ENCODE measurements at regions not wholly inside any gene's neighbourhood (a gene's known extent, or its start where the extent isn't known, plus 50 kb on each side); places are given as distances from the start of the nearest gene placed in this dataset.

DNA sequence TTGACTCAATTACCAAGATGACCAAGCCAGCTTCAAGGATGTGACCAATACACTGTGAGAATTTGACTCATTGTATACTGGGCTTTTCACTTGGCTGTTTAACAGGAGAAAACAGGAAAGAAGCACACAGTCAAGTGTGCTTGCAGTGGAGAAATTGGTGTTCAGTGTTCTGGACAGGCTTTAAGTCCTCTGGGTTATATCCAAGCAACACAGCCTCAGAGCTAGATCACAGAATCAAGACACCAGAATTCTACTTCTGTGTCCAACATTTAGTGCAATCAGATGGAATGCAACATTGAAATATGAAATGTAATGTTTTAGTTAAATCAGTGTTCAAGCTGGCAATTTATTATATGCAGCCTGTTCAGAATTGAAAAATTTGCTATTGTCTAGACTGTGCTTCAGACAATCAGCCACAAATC is 694.4 kb downstream of the LTN1 start:
- TF ChIP-seq EZH2 (IDR thresholded peaks at IDR 0.05; ENCODE audit: low read length), result no peak
- TF ChIP-seq, protein P1, sequence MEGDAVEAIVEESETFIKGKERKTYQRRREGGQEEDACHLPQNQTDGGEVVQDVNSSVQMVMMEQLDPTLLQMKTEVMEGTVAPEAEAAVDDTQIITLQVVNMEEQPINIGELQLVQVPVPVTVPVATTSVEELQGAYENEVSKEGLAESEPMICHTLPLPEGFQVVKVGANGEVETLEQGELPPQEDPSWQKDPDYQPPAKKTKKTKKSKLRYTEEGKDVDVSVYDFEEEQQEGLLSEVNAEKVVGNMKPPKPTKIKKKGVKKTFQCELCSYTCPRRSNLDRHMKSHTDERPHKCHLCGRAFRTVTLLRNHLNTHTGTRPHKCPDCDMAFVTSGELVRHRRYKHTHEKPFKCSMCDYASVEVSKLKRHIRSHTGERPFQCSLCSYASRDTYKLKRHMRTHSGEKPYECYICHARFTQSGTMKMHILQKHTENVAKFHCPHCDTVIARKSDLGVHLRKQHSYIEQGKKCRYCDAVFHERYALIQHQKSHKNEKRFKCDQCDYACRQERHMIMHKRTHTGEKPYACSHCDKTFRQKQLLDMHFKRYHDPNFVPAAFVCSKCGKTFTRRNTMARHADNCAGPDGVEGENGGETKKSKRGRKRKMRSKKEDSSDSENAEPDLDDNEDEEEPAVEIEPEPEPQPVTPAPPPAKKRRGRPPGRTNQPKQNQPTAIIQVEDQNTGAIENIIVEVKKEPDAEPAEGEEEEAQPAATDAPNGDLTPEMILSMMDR (optimal IDR thresholded peaks at IDR 0.05 in 1 of 3, IDR thresholded peaks at IDR 0.05 in 1 of 3, conservative IDR thresholded peaks at IDR 0.05 in 1 of 3; ENCODE audit: extremely low read depth in 1 of 3, insufficient read depth in 2 of 3, low read length in 3 of 3), result no peak
